H1 (cell line): ENCODE measurements at regions not wholly inside any gene's neighbourhood (a gene's known extent, or its start where the extent isn't known, plus 50 kb on each side); places are given as distances from the start of the nearest gene placed in this dataset.

Experiments
- BRCA1 ChIP-seq: IDR thresholded peaks from 2 replicates; pipeline ENCODE4 v1.6.1; 2012; ENCODE audit warnings: low read depth, low read length, improper control_type of control experiment
- CTBP2 ChIP-seq: IDR thresholded peaks from 2 replicates; pipeline ENCODE4 v1.7.0; 2011; ENCODE audit warnings: borderline replicate concordance, mild to moderate bottlenecking, moderate library complexity, mixed read lengths, low read length; ENCODE audit not compliant: insufficient read depth, insufficient read length
- RAD21 ChIP-seq, 2 experiments: IDR thresholded peaks in 1 of 2; conservative IDR thresholded peaks in 1 of 2; 2 replicates each; pipeline ENCODE4 v1.6.1; 2011; ENCODE audit warnings: low read depth in 2 of 2, low read length in 2 of 2, improper control_type of control experiment in 1 of 2, inconsistent platforms in 1 of 2, mild to moderate bottlenecking in 1 of 2, moderate library complexity in 1 of 2
- SIX5 ChIP-seq: IDR thresholded peaks from 2 replicates; pipeline ENCODE4 v1.6.1; 2011; ENCODE audit warnings: mild to moderate bottlenecking, low read depth, low read length
- TEAD4 ChIP-seq: IDR thresholded peaks from 2 replicates; pipeline ENCODE4 v1.6.1; 2012; ENCODE audit warnings: low read depth, low read length, inconsistent platforms, mixed read lengths
- TF ChIP-seq, protein P1 (sequence below): fragments of 300-600 bp; sonication (generic); IDR thresholded peaks from 2 replicates; pipeline ENCODE4 v1.7.1; 2012; ENCODE audit warnings: low read length, moderate library complexity, mild to moderate bottlenecking, inconsistent platforms; ENCODE audit not compliant: insufficient replicate concordance
- TF ChIP-seq, protein P2 (sequence below): IDR thresholded peaks from 2 replicates; pipeline ENCODE4 v1.6.1; 2011; ENCODE audit warnings: low read length, improper control_type of control experiment
- TF ChIP-seq, protein P3 (sequence below), 3 experiments: IDR thresholded peaks; 1 replicate in 2 of 3; 2 replicates in 1 of 3; pipeline versions ENCODE4 v1.5.1 to v1.6.1; 2011; ENCODE audit warnings: low read length in 3 of 3, mild to moderate bottlenecking in 3 of 3, inconsistent platforms in 2 of 3, low read depth in 1 of 3, moderate library complexity in 1 of 3; ENCODE audit not compliant: insufficient read depth in 1 of 3; ENCODE audit errors: control extremely low read depth in 1 of 3

DNA sequence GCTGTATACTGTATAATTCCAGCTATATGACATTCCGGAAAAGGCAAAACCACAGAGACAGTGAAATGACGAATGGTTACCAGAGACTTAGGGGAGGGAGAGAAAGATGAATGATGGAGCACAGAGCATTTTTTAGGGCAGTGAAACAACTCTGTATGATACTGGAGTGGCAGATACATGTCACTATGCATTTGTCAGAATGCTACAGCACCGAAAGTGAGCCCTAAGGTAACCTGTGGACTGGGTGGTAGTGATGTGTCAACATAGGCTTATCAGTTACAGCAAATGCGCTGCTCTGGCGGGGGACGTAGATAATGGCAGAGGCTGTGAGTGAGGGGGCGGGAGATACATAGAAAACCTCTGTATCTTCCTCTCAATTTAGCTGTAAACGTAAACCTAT is 201.3 kb upstream of the SSTR4 start (continued):
- TF ChIP-seq, protein P1, sequence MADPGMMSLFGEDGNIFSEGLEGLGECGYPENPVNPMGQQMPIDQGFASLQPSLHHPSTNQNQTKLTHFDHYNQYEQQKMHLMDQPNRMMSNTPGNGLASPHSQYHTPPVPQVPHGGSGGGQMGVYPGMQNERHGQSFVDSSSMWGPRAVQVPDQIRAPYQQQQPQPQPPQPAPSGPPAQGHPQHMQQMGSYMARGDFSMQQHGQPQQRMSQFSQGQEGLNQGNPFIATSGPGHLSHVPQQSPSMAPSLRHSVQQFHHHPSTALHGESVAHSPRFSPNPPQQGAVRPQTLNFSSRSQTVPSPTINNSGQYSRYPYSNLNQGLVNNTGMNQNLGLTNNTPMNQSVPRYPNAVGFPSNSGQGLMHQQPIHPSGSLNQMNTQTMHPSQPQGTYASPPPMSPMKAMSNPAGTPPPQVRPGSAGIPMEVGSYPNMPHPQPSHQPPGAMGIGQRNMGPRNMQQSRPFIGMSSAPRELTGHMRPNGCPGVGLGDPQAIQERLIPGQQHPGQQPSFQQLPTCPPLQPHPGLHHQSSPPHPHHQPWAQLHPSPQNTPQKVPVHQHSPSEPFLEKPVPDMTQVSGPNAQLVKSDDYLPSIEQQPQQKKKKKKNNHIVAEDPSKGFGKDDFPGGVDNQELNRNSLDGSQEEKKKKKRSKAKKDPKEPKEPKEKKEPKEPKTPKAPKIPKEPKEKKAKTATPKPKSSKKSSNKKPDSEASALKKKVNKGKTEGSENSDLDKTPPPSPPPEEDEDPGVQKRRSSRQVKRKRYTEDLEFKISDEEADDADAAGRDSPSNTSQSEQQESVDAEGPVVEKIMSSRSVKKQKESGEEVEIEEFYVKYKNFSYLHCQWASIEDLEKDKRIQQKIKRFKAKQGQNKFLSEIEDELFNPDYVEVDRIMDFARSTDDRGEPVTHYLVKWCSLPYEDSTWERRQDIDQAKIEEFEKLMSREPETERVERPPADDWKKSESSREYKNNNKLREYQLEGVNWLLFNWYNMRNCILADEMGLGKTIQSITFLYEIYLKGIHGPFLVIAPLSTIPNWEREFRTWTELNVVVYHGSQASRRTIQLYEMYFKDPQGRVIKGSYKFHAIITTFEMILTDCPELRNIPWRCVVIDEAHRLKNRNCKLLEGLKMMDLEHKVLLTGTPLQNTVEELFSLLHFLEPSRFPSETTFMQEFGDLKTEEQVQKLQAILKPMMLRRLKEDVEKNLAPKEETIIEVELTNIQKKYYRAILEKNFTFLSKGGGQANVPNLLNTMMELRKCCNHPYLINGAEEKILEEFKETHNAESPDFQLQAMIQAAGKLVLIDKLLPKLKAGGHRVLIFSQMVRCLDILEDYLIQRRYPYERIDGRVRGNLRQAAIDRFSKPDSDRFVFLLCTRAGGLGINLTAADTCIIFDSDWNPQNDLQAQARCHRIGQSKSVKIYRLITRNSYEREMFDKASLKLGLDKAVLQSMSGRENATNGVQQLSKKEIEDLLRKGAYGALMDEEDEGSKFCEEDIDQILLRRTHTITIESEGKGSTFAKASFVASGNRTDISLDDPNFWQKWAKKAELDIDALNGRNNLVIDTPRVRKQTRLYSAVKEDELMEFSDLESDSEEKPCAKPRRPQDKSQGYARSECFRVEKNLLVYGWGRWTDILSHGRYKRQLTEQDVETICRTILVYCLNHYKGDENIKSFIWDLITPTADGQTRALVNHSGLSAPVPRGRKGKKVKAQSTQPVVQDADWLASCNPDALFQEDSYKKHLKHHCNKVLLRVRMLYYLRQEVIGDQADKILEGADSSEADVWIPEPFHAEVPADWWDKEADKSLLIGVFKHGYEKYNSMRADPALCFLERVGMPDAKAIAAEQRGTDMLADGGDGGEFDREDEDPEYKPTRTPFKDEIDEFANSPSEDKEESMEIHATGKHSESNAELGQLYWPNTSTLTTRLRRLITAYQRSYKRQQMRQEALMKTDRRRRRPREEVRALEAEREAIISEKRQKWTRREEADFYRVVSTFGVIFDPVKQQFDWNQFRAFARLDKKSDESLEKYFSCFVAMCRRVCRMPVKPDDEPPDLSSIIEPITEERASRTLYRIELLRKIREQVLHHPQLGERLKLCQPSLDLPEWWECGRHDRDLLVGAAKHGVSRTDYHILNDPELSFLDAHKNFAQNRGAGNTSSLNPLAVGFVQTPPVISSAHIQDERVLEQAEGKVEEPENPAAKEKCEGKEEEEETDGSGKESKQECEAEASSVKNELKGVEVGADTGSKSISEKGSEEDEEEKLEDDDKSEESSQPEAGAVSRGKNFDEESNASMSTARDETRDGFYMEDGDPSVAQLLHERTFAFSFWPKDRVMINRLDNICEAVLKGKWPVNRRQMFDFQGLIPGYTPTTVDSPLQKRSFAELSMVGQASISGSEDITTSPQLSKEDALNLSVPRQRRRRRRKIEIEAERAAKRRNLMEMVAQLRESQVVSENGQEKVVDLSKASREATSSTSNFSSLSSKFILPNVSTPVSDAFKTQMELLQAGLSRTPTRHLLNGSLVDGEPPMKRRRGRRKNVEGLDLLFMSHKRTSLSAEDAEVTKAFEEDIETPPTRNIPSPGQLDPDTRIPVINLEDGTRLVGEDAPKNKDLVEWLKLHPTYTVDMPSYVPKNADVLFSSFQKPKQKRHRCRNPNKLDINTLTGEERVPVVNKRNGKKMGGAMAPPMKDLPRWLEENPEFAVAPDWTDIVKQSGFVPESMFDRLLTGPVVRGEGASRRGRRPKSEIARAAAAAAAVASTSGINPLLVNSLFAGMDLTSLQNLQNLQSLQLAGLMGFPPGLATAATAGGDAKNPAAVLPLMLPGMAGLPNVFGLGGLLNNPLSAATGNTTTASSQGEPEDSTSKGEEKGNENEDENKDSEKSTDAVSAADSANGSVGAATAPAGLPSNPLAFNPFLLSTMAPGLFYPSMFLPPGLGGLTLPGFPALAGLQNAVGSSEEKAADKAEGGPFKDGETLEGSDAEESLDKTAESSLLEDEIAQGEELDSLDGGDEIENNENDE: no peak
- TF ChIP-seq TEAD4 (no peak), BRCA1 (no peak), RAD21 (IDR thresholded peaks at IDR 0.05 in 1 of 2, conservative IDR thresholded peaks at IDR 0.05 in 1 of 2; ENCODE audit: low read depth in 2 of 2, low read length in 2 of 2) (no peak), SIX5 (no peak), CTBP2 (no peak)
- TF ChIP-seq, protein P2, sequence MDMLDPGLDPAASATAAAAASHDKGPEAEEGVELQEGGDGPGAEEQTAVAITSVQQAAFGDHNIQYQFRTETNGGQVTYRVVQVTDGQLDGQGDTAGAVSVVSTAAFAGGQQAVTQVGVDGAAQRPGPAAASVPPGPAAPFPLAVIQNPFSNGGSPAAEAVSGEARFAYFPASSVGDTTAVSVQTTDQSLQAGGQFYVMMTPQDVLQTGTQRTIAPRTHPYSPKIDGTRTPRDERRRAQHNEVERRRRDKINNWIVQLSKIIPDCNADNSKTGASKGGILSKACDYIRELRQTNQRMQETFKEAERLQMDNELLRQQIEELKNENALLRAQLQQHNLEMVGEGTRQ: no peak
- TF ChIP-seq, protein P3, sequence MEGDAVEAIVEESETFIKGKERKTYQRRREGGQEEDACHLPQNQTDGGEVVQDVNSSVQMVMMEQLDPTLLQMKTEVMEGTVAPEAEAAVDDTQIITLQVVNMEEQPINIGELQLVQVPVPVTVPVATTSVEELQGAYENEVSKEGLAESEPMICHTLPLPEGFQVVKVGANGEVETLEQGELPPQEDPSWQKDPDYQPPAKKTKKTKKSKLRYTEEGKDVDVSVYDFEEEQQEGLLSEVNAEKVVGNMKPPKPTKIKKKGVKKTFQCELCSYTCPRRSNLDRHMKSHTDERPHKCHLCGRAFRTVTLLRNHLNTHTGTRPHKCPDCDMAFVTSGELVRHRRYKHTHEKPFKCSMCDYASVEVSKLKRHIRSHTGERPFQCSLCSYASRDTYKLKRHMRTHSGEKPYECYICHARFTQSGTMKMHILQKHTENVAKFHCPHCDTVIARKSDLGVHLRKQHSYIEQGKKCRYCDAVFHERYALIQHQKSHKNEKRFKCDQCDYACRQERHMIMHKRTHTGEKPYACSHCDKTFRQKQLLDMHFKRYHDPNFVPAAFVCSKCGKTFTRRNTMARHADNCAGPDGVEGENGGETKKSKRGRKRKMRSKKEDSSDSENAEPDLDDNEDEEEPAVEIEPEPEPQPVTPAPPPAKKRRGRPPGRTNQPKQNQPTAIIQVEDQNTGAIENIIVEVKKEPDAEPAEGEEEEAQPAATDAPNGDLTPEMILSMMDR (IDR thresholded peaks at IDR 0.05; ENCODE audit: control extremely low read depth in 1 of 3, insufficient read depth in 1 of 3, low read depth in 1 of 3, low read length in 3 of 3): no peak
